Stimulated activated CD4-positive, alpha-beta T cell treated with anti-CD3 and anti-CD28 coated beads, Interleukin-4, amount 100 ng/mL, for 24 hours (primary cell): ENCODE measurements at regions not wholly inside any gene's neighbourhood (a gene's known extent, or its start where the extent isn't known, plus 50 kb on each side); places are given as distances from the start of the nearest gene placed in this dataset.

ENCODE experiments used
- DNase-seq: peaks from one replicate; pipeline ENCODE4 v3.0.0-alpha.2; 2020

GRCh38 chr15:31456354-31457060, 129.9 kb downstream of the KLF13 start:
- DNase-seq = no peak

- DNase-seq = no peak
Measured at GRCh38 chr15:31457161-31457560, 130.5 kb downstream of the KLF13 start.

GRCh38 chr15:31457631-31458526, 131.2 kb downstream of the KLF13 start:
- DNase-seq = no peak

GRCh38 chr15:31458596-31459399, 132.2 kb downstream of the KLF13 start:
- peak; percentile 79 for DNase-seq

GRCh38 chr15:31459400-31459748, 132.7 kb downstream of the KLF13 start:
- no peak for DNase-seq

GRCh38 chr15:31461375-31461774, 134.7 kb downstream of the KLF13 start:
- DNase-seq = no peak

- DNase-seq = no peak
Measured at GRCh38 chr15:31461911-31462480, 135.4 kb downstream of the KLF13 start.

GRCh38 chr15:31463521-31464102, 137.0 kb downstream of the KLF13 start:
- no peak for DNase-seq

- DNase-seq = no peak
Measured at GRCh38 chr15:31464216-31465082, 137.8 kb downstream of the KLF13 start.

- DNase-seq = no peak
Measured at GRCh38 chr15:31465083-31465955, 138.7 kb downstream of the KLF13 start.

GRCh38 chr15:31467361-31467760, 140.7 kb downstream of the KLF13 start:
- no peak for DNase-seq

- DNase-seq = no peak
Measured at GRCh38 chr15:31468911-31469785, 142.5 kb downstream of the KLF13 start.

GRCh38 chr15:31469786-31470525, 143.3 kb downstream of the KLF13 start:
- DNase-seq = no peak

- DNase-seq = no peak
Measured at GRCh38 chr15:31470756-31471155, 144.1 kb downstream of the KLF13 start.

GRCh38 chr15:31471731-31472430, 145.2 kb downstream of the KLF13 start:
- no peak for DNase-seq

GRCh38 chr15:31472636-31473384, 146.2 kb downstream of the KLF13 start:
- peak; percentile 56 for DNase-seq

- DNase-seq = no peak
Measured at GRCh38 chr15:31473385-31474058, 146.9 kb downstream of the KLF13 start.
